ENCODE measurements at regions not wholly inside any gene's neighbourhood (a gene's known extent, or its start where the extent isn't known, plus 50 kb on each side); places are given as distances from the start of the nearest gene placed in this dataset.

DNA sequence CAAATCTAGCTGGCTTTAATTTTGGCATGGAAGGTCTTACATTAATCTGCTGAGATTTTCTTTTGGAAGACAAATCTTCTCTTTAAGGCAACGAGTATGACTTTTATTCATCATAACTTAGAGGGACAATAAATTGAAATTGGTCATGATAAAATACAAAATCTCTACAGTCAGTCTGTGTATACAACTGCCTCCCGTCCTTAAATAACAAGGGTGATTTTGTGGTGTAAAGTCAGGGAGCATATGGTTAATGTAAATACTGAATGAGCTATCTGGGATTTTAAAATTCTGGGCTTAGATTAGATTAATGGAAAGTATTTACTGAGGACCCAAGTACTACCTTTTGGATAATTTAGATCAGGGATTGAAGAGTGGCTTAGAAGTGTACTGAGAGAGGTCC lies 328.4 kb upstream of the HAND2 start:
- H3K23ac ChIP-seq (ENCODE audit: insufficient read length, low read depth, low read length) = no peak overlapping the region
- no CpG with 5 or more reads among the region's 2 CpGs for WGBS (ENCODE audit: extremely low coverage, insufficient read length, low lambda C conversion rate)
- no peaks in the 10 kb centered on the region for H3K27me3 ChIP-seq (ENCODE audit: insufficient read depth, low read length)
- Mint-ChIP-seq H3K36me3 (ENCODE audit: insufficient read depth in 1 of 3, low read depth in 3 of 3) (no peaks in the 10 kb centered on the region), H3K27ac (no peak overlapping the region), H3K9me3 (no peaks in the 10 kb centered on the region), H3K27me3 (ENCODE audit: low read depth) (no peaks in the 10 kb centered on the region; the same call in 1 of the 2 replicates), H3K4me3 (no peak overlapping the region), H3K4me1 (no peaks in the 10 kb centered on the region)
- H3K27ac ChIP-seq (ENCODE audit: insufficient read length, low read depth, low read length) = no peak overlapping the region
- H2AK5ac ChIP-seq (ENCODE audit: insufficient read length, low read length) = no peak overlapping the region
- H3K14ac ChIP-seq (ENCODE audit: insufficient read depth, low read length) = no peak overlapping the region
- H3K9ac ChIP-seq (ENCODE audit: extremely low read depth, insufficient read length, low read length) = no peak overlapping the region
- no peaks in the 10 kb centered on the region for H4K20me1 ChIP-seq (ENCODE audit: control insufficient read depth, insufficient read depth, insufficient read length)
- no peak overlapping the region for H3K4ac ChIP-seq (ENCODE audit: low read depth, low read length)
- H3K18ac ChIP-seq (ENCODE audit: insufficient read length, low read depth, low read length) = no peak overlapping the region
- H4K5ac ChIP-seq (ENCODE audit: insufficient read length, low read depth, low read length) = no peak overlapping the region
- H3K9me3 ChIP-seq (ENCODE audit: control insufficient read depth, low read depth, low read length) = no peaks in the 10 kb centered on the region
- DNase-seq = no peak
- no peak overlapping the region for H2BK20ac ChIP-seq (ENCODE audit: low read depth, low read length, poor library complexity, severe bottlenecking)
- no peak overlapping the region for H2BK15ac ChIP-seq (ENCODE audit: low read depth, low read length)
- no peaks in the 10 kb centered on the region for H3K23me2 ChIP-seq (ENCODE audit: insufficient read length, low read depth, low read length, poor library complexity, severe bottlenecking)
- H2BK120ac ChIP-seq (ENCODE audit: low read depth, low read length, poor library complexity, severe bottlenecking) = no peak overlapping the region
- no peak overlapping the region for H4K8ac ChIP-seq (replicated peaks; ENCODE audit: insufficient read length, low read depth, low read length)
- no peaks in the 10 kb centered on the region for H3K79me1 ChIP-seq (ENCODE audit: insufficient read depth, low read depth, low read length, poor library complexity, severe bottlenecking)
- no peak overlapping the region for H2BK12ac ChIP-seq (ENCODE audit: insufficient read length, low read depth, low read length)
- TF ChIP-seq, protein P1, sequence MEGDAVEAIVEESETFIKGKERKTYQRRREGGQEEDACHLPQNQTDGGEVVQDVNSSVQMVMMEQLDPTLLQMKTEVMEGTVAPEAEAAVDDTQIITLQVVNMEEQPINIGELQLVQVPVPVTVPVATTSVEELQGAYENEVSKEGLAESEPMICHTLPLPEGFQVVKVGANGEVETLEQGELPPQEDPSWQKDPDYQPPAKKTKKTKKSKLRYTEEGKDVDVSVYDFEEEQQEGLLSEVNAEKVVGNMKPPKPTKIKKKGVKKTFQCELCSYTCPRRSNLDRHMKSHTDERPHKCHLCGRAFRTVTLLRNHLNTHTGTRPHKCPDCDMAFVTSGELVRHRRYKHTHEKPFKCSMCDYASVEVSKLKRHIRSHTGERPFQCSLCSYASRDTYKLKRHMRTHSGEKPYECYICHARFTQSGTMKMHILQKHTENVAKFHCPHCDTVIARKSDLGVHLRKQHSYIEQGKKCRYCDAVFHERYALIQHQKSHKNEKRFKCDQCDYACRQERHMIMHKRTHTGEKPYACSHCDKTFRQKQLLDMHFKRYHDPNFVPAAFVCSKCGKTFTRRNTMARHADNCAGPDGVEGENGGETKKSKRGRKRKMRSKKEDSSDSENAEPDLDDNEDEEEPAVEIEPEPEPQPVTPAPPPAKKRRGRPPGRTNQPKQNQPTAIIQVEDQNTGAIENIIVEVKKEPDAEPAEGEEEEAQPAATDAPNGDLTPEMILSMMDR (conservative IDR thresholded peaks at IDR 0.05) = no peak
- no peak overlapping the region for H3T11ph ChIP-seq (ENCODE audit: low read length)
- no peak overlapping the region for H2AFZ ChIP-seq (ENCODE audit: low read length)
- H3K4me1 ChIP-seq (ENCODE audit: insufficient read depth, low read length) = no peaks in the 10 kb centered on the region
- H3K56ac ChIP-seq (ENCODE audit: insufficient read length, low read depth, low read length) = no peak overlapping the region
- H3K4me2 ChIP-seq (ENCODE audit: insufficient read depth, insufficient read length, low read length) = no peak overlapping the region
- H2BK5ac ChIP-seq (ENCODE audit: insufficient read length, low read length) = no peak overlapping the region
- H4K91ac ChIP-seq (ENCODE audit: insufficient read length, low read depth, low read length) = no peak overlapping the region
- no peaks in the 10 kb centered on the region for H3K79me2 ChIP-seq (ENCODE audit: insufficient read depth, low read length)
